ENCODE measurements at regions not wholly inside any gene's neighbourhood (a gene's known extent, or its start where the extent isn't known, plus 50 kb on each side); places are given as distances from the start of the nearest gene placed in this dataset.
A peak's percentile ranks its signal among the peaks of the same experiment; 100 is the strongest.
"Not testable (repeated sequence)": the region's sequence is repeated elsewhere in the genome, so short reads cannot be mapped to it uniquely, and the experiment has no call there.

DNA sequence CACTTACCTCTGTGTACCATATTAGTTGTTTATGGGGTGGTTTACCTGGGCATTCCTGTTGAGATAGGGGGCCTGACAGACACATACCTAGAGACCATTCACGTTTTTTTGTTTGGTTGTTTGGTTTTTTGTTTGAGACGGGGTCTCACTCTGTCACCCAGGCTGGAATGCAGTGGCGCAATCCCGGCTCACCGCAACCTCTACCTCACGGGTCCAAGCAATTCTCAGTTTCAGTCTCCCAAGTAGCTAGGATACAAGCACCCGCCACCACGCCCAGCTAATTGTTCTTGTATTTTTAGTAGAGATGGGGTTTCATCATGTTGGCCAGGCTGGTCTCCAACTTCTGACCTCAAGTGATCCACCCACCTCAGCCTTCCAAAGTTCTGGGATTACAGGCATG lies 314.9 kb upstream of the PPARGC1A start:
- TF ChIP-seq, protein P1, sequence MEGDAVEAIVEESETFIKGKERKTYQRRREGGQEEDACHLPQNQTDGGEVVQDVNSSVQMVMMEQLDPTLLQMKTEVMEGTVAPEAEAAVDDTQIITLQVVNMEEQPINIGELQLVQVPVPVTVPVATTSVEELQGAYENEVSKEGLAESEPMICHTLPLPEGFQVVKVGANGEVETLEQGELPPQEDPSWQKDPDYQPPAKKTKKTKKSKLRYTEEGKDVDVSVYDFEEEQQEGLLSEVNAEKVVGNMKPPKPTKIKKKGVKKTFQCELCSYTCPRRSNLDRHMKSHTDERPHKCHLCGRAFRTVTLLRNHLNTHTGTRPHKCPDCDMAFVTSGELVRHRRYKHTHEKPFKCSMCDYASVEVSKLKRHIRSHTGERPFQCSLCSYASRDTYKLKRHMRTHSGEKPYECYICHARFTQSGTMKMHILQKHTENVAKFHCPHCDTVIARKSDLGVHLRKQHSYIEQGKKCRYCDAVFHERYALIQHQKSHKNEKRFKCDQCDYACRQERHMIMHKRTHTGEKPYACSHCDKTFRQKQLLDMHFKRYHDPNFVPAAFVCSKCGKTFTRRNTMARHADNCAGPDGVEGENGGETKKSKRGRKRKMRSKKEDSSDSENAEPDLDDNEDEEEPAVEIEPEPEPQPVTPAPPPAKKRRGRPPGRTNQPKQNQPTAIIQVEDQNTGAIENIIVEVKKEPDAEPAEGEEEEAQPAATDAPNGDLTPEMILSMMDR (IDR thresholded peaks at IDR 0.05; ENCODE audit: control extremely low read depth in 1 of 3, insufficient read depth in 1 of 3, low read depth in 1 of 3, low read length in 3 of 3) = not testable (repeated sequence)
- TF ChIP-seq POLR2AphosphoS5 (IDR thresholded peaks at IDR 0.05; ENCODE audit: low read depth, low read length); GTF2F1 (IDR thresholded peaks at IDR 0.05; ENCODE audit: borderline replicate concordance, low read depth, low read length); KDM4A (IDR thresholded peaks at IDR 0.05; ENCODE audit: low read depth, low read length, severe bottlenecking); EZH2 (IDR thresholded peaks at IDR 0.05; ENCODE audit: low read depth, low read length, severe bottlenecking); POLR2A (IDR thresholded peaks at IDR 0.05; ENCODE audit: control extremely low read depth in 1 of 2, low read depth in 2 of 2, low read length in 2 of 2): not testable (repeated sequence)
- TF ChIP-seq, protein P2, sequence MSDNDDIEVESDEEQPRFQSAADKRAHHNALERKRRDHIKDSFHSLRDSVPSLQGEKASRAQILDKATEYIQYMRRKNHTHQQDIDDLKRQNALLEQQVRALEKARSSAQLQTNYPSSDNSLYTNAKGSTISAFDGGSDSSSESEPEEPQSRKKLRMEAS (IDR thresholded peaks at IDR 0.05) = not testable (repeated sequence)
- TF ChIP-seq CEBPB (IDR thresholded peaks at IDR 0.05; ENCODE audit: low read depth, low read length) = peak; percentile 74
- TF ChIP-seq, protein P3, sequence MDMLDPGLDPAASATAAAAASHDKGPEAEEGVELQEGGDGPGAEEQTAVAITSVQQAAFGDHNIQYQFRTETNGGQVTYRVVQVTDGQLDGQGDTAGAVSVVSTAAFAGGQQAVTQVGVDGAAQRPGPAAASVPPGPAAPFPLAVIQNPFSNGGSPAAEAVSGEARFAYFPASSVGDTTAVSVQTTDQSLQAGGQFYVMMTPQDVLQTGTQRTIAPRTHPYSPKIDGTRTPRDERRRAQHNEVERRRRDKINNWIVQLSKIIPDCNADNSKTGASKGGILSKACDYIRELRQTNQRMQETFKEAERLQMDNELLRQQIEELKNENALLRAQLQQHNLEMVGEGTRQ (IDR thresholded peaks at IDR 0.05; ENCODE audit: low read length) = not testable (repeated sequence)
